Spleen (tissue), 11 donors: ENCODE measurements at regions not wholly inside any gene's neighbourhood (a gene's known extent, or its start where the extent isn't known, plus 50 kb on each side); places are given as distances from the start of the nearest gene placed in this dataset.

Experiments used
- DNase-seq: peaks from one replicate; pipeline ENCODE4 v3.0.0-alpha.2; 2020
- H3K27ac ChIP-seq, 8 donors: fragments of 200-600 bp; sonication (generic) in 7 of 8; 1 replicate in 4 of 8; 2 replicates in 4 of 8; pipeline versions ENCODE4 v1.5.0 to v1.8.0; 2016 to 2021; ENCODE audit warnings: inconsistent platforms in 4 of 8, mild to moderate bottlenecking in 4 of 8, moderate library complexity in 1 of 8
- H3K27me3 ChIP-seq, 7 donors: fragments of 200-600 bp; sonication (generic) in 6 of 7; replicated peaks in 1 of 7; 1 replicate in 4 of 7; 2 replicates in 3 of 7; pipeline versions ENCODE4 v1.5.0 to v1.8.0; 2016 to 2021; ENCODE audit warnings: inconsistent platforms in 3 of 7, mild to moderate bottlenecking in 1 of 7
- H3K36me3 ChIP-seq, 6 donors: fragments of 200-600 bp; sonication (generic) in 5 of 6; 1 replicate in 4 of 6; 2 replicates in 2 of 6; pipeline versions ENCODE4 v1.5.0 to v1.8.0; 2016 to 2021; ENCODE audit warnings: inconsistent platforms in 2 of 6
- H3K4me1 ChIP-seq, 6 donors: fragments of 200-600 bp; sonication (generic) in 5 of 6; 1 replicate in 3 of 6; 2 replicates in 3 of 6; pipeline versions ENCODE4 v1.5.0 to v1.8.0; 2016 to 2021; ENCODE audit warnings: inconsistent platforms in 3 of 6
- H3K4me3 ChIP-seq, 8 donors: fragments of 200-600 bp; sonication (generic) in 7 of 8; 1 replicate in 4 of 8; 2 replicates in 4 of 8; pipeline versions ENCODE4 v1.5.0 to v1.8.0; 2016 to 2021; ENCODE audit warnings: inconsistent platforms in 4 of 8, mild to moderate bottlenecking in 4 of 8, moderate library complexity in 2 of 8
- H3K9me3 ChIP-seq, 8 donors: fragments of 200-600 bp; sonication (generic) in 7 of 8; 1 replicate in 4 of 8; 2 replicates in 4 of 8; pipeline versions ENCODE4 v1.5.0 to v1.8.0; 2016 to 2021; ENCODE audit warnings: inconsistent platforms in 4 of 8
- POLR2A ChIP-seq, 3 donors: fragments of 450-650 bp; IDR thresholded peaks; one replicate each; pipeline ENCODE4 v1.5.1; 2017; ENCODE audit warnings: antibody characterized with exemption in 3 of 3, mild to moderate bottlenecking in 1 of 3
- POLR2AphosphoS5 ChIP-seq, 3 donors: sonication (generic); formaldehyde crosslinking; IDR thresholded peaks; one replicate each; pipeline ENCODE4 v1.5.1; 2017; ENCODE audit warnings: antibody characterized with exemption in 3 of 3
- WGBS, 5 donors: extraction: QIAGEN DNeasy Blood & Tissue Kit in 3 of 5; methylation state at CpG; one replicate each; pipeline versions ENCODE4 v1.1.5 to v1.1.7; 2013 to 2018; 5-methylcytosine and 5-hydroxymethylcytosine counted together
- intact Hi-C: fragments of 100-400 bp; cut with DNase I; formaldehyde crosslinking; loops from one replicate; pipeline ENCODE4 v1.15.0; 2023; ENCODE audit warnings: low total_unique reads
- TF ChIP-seq, protein P1 (sequence below), 11 experiments: fragments of 200-600 bp in 7 of 11; fragments of 450-650 bp in 4 of 11; sonication (generic) in 4 of 11; IDR thresholded peaks in 8 of 11; conservative IDR thresholded peaks in 3 of 11; 1 replicate in 7 of 11; 2 replicates in 4 of 11; pipeline versions ENCODE4 v1.4.0 to v1.8.0; 2016 to 2021; ENCODE audit warnings: antibody characterized with exemption in 11 of 11, inconsistent platforms in 4 of 11, mild to moderate bottlenecking in 1 of 11
- donor health status: healthy with polysubstance abuse.
- donor health status: DM: no; HTN: no; CAD: no; lungs with moderate emphysema.
- donor health status: DM: no; HTN: no; CAD: no.
- donor health status: Bipolar disorder and iron deficiency.
- donor health status: healthy.
- donor health status: DM: no; HTN: no; CAD: no.
- donor health status: DM: yes; HTN: yes; CAD: no.

DNA sequence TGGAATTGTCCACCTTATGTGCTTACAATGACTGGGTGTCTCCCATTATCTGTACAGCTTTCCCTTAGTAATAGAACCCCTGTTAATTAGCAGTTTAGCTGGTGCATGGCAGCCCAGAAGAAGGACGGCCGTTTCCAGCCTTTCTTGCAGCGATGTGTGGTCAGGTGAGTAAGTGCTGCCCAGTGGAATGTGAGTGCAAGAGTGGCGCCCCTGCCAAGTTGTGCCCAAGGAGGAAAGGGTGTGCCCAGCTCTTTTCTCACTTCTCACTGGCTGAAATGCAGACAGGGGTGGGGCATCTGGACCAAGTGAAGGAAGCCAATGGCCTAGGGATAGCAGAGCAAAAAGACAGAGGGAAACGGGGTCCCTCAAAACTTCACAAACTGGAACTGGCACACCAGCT is 296.8 kb downstream of the PREX1 start:
- WGBS, 5 donors = 67 to 84% (median 77%) methylated on average over 5 of the region's 5 CpGs
- no peaks in the 10 kb centered on the region for H3K4me1 ChIP-seq
- no peak overlapping the region for H3K4me3 ChIP-seq
- intact Hi-C loops = no loop called here
- no peak for DNase-seq
- H3K27me3 ChIP-seq = peaks cover 0 to 21% (median 4%) of the 10 kb centered on the region in 7 donors
- no peaks in the 10 kb centered on the region for H3K9me3 ChIP-seq
- H3K27ac ChIP-seq = no peak overlapping the region
- TF ChIP-seq POLR2AphosphoS5 (IDR thresholded peaks at IDR 0.05) = no peak
- TF ChIP-seq POLR2A (IDR thresholded peaks at IDR 0.05) = no peak
- TF ChIP-seq, protein P1, sequence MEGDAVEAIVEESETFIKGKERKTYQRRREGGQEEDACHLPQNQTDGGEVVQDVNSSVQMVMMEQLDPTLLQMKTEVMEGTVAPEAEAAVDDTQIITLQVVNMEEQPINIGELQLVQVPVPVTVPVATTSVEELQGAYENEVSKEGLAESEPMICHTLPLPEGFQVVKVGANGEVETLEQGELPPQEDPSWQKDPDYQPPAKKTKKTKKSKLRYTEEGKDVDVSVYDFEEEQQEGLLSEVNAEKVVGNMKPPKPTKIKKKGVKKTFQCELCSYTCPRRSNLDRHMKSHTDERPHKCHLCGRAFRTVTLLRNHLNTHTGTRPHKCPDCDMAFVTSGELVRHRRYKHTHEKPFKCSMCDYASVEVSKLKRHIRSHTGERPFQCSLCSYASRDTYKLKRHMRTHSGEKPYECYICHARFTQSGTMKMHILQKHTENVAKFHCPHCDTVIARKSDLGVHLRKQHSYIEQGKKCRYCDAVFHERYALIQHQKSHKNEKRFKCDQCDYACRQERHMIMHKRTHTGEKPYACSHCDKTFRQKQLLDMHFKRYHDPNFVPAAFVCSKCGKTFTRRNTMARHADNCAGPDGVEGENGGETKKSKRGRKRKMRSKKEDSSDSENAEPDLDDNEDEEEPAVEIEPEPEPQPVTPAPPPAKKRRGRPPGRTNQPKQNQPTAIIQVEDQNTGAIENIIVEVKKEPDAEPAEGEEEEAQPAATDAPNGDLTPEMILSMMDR (IDR thresholded peaks at IDR 0.05 in 8 of 11, conservative IDR thresholded peaks at IDR 0.05 in 3 of 11) = no peak
- H3K36me3 ChIP-seq = no peaks in the 10 kb centered on the region

DNA sequence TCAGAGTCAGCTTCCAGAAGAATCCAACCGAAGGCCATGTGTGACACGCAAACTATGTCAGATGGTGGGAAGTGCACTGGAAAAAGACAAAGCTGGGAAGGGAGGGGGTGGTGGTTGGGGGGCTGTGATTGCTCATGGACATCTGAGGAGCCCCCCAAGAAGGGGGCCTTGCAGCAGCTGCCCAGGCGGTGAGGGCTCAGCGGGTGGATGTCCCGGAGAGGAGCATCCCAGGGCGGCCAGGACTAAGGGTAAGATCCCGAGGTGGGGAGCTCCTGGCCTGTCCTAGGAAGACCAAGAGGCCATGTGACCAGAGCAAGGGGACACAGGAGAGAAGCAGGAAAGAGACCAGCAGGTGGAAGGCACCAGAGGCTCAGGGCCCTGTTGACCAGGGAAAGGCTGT is 299.5 kb downstream of the PREX1 start:
- no peak for DNase-seq
- H3K9me3 ChIP-seq = no peaks in the 10 kb centered on the region
- WGBS, 5 donors = 80 to 90% (median 87%) methylated on average over 7 of the region's 7 CpGs

DNA sequence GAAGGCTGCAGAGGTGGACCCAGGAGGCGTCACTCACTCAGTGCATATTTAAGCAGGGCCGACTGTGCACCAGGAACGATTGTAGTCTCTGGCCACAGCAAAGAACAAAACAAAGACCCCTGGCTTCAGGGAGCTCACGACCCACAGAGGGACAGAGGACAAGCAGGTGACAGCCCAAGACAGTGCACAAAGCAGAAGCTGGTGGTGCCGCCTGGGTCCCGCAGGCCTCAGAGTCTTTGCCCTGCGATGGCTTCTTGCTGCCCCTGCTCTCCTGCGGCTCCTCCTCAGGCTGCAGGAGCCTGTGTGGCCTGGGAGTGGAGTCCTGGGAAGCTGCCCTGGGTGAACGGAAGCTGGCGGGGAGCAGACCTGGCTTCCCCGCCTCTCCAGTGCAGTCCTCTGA is 300.0 kb downstream of the PREX1 start:
- Histone ChIP-seq H3K4me3 (no peak overlapping the region), H3K27ac (no peak overlapping the region), H3K36me3 (no peaks in the 10 kb centered on the region), H3K9me3 (no peaks in the 10 kb centered on the region), H3K4me1 (no peaks in the 10 kb centered on the region), H3K27me3 (peaks cover 0 to 26% (median 0%) of the 10 kb centered on the region in 7 donors)
- 74 to 81% (median 79%) methylated on average over 9 to 11 of the region's 11 CpGs for WGBS, 5 donors
- TF ChIP-seq, protein P1 (IDR thresholded peaks at IDR 0.05 in 8 of 11, conservative IDR thresholded peaks at IDR 0.05 in 3 of 11) = no peak
- TF ChIP-seq POLR2A (IDR thresholded peaks at IDR 0.05) = no peak
- TF ChIP-seq POLR2AphosphoS5 (IDR thresholded peaks at IDR 0.05) = no peak
- no peak for DNase-seq
- intact Hi-C loops = no loop called here

More for the DNA sequence above, 299.5 kb downstream of the PREX1 start:
- H3K4me1 ChIP-seq = no peaks in the 10 kb centered on the region
- peaks cover 0 to 26% (median under 1%) of the 10 kb centered on the region in 7 donors for H3K27me3 ChIP-seq
- intact Hi-C loops = no loop called here
- H3K27ac ChIP-seq = no peak overlapping the region
- no peaks in the 10 kb centered on the region for H3K36me3 ChIP-seq
- TF ChIP-seq, protein P1 (IDR thresholded peaks at IDR 0.05 in 8 of 11, conservative IDR thresholded peaks at IDR 0.05 in 3 of 11) = no peak
- TF ChIP-seq POLR2AphosphoS5 (IDR thresholded peaks at IDR 0.05) (no peak), POLR2A (IDR thresholded peaks at IDR 0.05) (no peak)
- H3K4me3 ChIP-seq = no peak overlapping the region

DNA sequence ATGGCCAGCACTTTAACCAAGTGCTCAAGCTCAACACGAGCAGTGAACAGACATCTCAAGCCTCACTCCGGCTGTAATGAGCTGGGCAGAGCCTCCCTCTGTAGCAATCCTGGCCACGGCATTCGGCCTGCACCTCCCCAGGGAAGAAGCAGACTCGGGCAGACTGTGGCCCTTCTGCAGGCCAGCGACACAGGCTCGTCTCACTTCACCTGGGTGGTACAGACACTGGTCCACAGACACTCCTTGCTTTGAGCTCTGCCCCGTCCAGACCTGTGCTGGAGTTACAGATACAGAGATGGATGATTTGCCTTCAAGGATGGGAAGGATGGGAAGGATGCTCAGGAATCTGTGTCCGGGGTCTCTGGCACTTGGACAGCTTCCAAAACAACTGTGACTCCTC is 300.9 kb downstream of the PREX1 start:
- no peaks in the 10 kb centered on the region for H3K4me1 ChIP-seq
- intact Hi-C loops = no loop called here
- WGBS, 5 donors = 70 to 84% (median 76%) methylated on average over 9 of the region's 9 CpGs
- DNase-seq = no peak
- no peak overlapping the region for H3K4me3 ChIP-seq
- H3K27ac ChIP-seq = no peak overlapping the region
- H3K27me3 ChIP-seq = peaks cover 0 to 26% (median 0%) of the 10 kb centered on the region in 7 donors
- no peaks in the 10 kb centered on the region for H3K36me3 ChIP-seq
- TF ChIP-seq, protein P1 (IDR thresholded peaks at IDR 0.05 in 8 of 11, conservative IDR thresholded peaks at IDR 0.05 in 3 of 11) = no peak
- no peak for TF ChIP-seq POLR2A (IDR thresholded peaks at IDR 0.05)
- TF ChIP-seq POLR2AphosphoS5 (IDR thresholded peaks at IDR 0.05) = no peak
- no peaks in the 10 kb centered on the region for H3K9me3 ChIP-seq
